GM18861 (cell line): ENCODE measurements at regions not wholly inside any gene's neighbourhood (a gene's known extent, or its start where the extent isn't known, plus 50 kb on each side); places are given as distances from the start of the nearest gene placed in this dataset.

Experiments used
- ATAC-seq: cut with Tn5 transposase; IDR thresholded peaks from one replicate; pipeline ENCODE4 v1.9.1; 2021; ENCODE audit not compliant: unreplicated experiment

GRCh38 chr2:35033748-35034147 lies 1321.8 kb upstream of the CRIM1 start:
- no peak for ATAC-seq

GRCh38 chr2:35023545-35023944 lies 1332.0 kb upstream of the CRIM1 start:
- ATAC-seq: no peak

- ATAC-seq: no peak
These were observed 1355.1 kb upstream of the CRIM1 start for GRCh38 chr2:35000453-35000852.

GRCh38 chr2:34998741-34999140 lies 1356.8 kb upstream of the CRIM1 start:
- ATAC-seq: no peak

GRCh38 chr2:34997779-34998178 lies 1357.8 kb upstream of the CRIM1 start:
- no peak for ATAC-seq

- no peak for ATAC-seq
These were observed 1360.4 kb upstream of the CRIM1 start for GRCh38 chr2:34995196-34995595.

GRCh38 chr2:34991508-34992274 lies 1363.9 kb upstream of the CRIM1 start:
- ATAC-seq: no peak

- no peak for ATAC-seq
These were observed 1370.1 kb upstream of the CRIM1 start for GRCh38 chr2:34985474-34985873.

- no peak for ATAC-seq
These were observed 1374.9 kb upstream of the CRIM1 start for GRCh38 chr2:34980689-34981088.

- ATAC-seq: no peak
These were observed 1376.4 kb upstream of the CRIM1 start for GRCh38 chr2:34979148-34979547.

- no peak for ATAC-seq
These were observed 1362.7 kb upstream of the FAM98A start for GRCh38 chr2:34961822-34962221.

- ATAC-seq: no peak
These were observed 1355.7 kb upstream of the FAM98A start for GRCh38 chr2:34954758-34955157.

GRCh38 chr2:34950797-34951196 lies 1351.7 kb upstream of the FAM98A start:
- ATAC-seq: no peak

GRCh38 chr2:34949316-34949715 lies 1350.2 kb upstream of the FAM98A start:
- ATAC-seq: no peak

- no peak for ATAC-seq
These were observed 1337.0 kb upstream of the FAM98A start for GRCh38 chr2:34936089-34936488.

- peak; percentile 99 for ATAC-seq
These were observed 1313.0 kb upstream of the FAM98A start for GRCh38 chr2:34912084-34912483.

GRCh38 chr2:34909992-34910705 lies 1311.0 kb upstream of the FAM98A start:
- no peak for ATAC-seq

GRCh38 chr2:34907812-34908211 lies 1308.7 kb upstream of the FAM98A start:
- ATAC-seq: no peak

GRCh38 chr2:34901739-34902138 lies 1302.6 kb upstream of the FAM98A start:
- no peak for ATAC-seq

- ATAC-seq: no peak
These were observed 1300.0 kb upstream of the FAM98A start for GRCh38 chr2:34899079-34899478.

GRCh38 chr2:34892766-34893165 lies 1293.7 kb upstream of the FAM98A start:
- no peak for ATAC-seq

- ATAC-seq: no peak
These were observed 1293.2 kb upstream of the FAM98A start for GRCh38 chr2:34892256-34892655.
